ENCODE measurements at regions not wholly inside any gene's neighbourhood (a gene's known extent, or its start where the extent isn't known, plus 50 kb on each side); places are given as distances from the start of the nearest gene placed in this dataset.

DNA sequence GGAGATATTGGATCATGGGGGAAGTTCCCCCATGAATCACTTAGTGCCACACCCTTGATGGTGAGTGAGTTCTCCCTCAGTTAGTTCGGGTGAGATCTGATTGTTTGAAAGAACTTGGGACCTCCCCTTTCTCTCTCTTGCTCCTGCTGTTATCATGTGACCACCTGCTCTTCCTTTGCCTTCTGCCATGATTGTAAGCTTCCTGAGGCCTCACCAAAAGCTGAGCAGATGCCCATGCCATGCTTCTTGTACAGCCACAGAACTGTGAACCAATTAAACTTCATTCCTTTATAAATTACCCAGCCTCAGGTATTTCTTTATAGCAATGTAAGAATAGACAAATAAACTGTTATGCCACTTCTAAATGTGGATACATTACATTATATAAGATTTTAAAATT is 686.7 kb upstream of the MARCKS start:
- CTCF ChIA-PET, result no interaction called here
- POLR2A ChIA-PET, result no interaction called here

GRCh38 chr6:113171882-113172281 is 685.3 kb upstream of the MARCKS start:
- H3K36me3 ChIP-seq (ENCODE audit: control insufficient read depth in 1 of 2, insufficient read depth in 2 of 2, low read length in 2 of 2), result no peaks in the 10 kb centered on the region
- no peak for DNase-seq (ENCODE audit: low read depth, low spot score)
- no peak overlapping the region for H2AFZ ChIP-seq (ENCODE audit: low read depth, low read length, poor library complexity, severe bottlenecking)
- H3K9me3 ChIP-seq (ENCODE audit: control insufficient read depth in 1 of 2, insufficient read depth in 1 of 2, low read depth in 1 of 2, low read length in 2 of 2), result no peaks in the 10 kb centered on the region
- no peak overlapping the region for H3K9ac ChIP-seq (ENCODE audit: low read length)
- no peak for ATAC-seq
- no peaks in the 10 kb centered on the region for H3K9me2 ChIP-seq (ENCODE audit: insufficient read depth)
- H4K20me1 ChIP-seq (ENCODE audit: insufficient read depth), result no peaks in the 10 kb centered on the region
- ChIA-PET RAD21 (ENCODE audit: low non-redundant PET in 1 of 2, low total read pairs in 2 of 2, uncharacterized antibody in 2 of 2, unreplicated experiment in 2 of 2) (no interaction called here), CTCF (no interaction called here), POLR2A (no interaction called here)
- intact Hi-C loops (cut with micrococcal nuclease), result no loop called here
- no peak overlapping the region for H3K4me2 ChIP-seq (ENCODE audit: low read length)
- no peaks in the 10 kb centered on the region for H3K79me2 ChIP-seq (ENCODE audit: insufficient read depth, low read length)
- H3K27ac ChIP-seq (ENCODE audit: low read depth, low read length), result no peak overlapping the region
- H3K4me3 ChIP-seq (replicated peaks in 1 of 2; ENCODE audit: low read depth in 1 of 2, low read length in 2 of 2), result no peak overlapping the region
- no peaks in the 10 kb centered on the region for H3K4me1 ChIP-seq (ENCODE audit: control insufficient read depth in 1 of 2, insufficient read depth in 2 of 2, low read length in 2 of 2)
- H3K27me3 ChIP-seq (ENCODE audit: insufficient read depth, low read length), result no peaks in the 10 kb centered on the region
- BruUV-seq (replicated peaks), result no TSS peak
- TF ChIP-seq CEBPB (IDR thresholded peaks at IDR 0.05; ENCODE audit: low read depth) (no peak), POLR2A (IDR thresholded peaks at IDR 0.05; ENCODE audit: borderline replicate concordance, extremely low read depth, insufficient read depth, insufficient read length) (no peak), TCF7L2 (IDR thresholded peaks at IDR 0.05; ENCODE audit: borderline replicate concordance, extremely low read depth, insufficient read depth, insufficient read length) (no peak), ZBTB33 (IDR thresholded peaks at IDR 0.05; ENCODE audit: extremely low read depth, insufficient replicate concordance, low read length) (no peak), SIN3A (IDR thresholded peaks at IDR 0.05; ENCODE audit: low read depth) (no peak), YY1 (IDR thresholded peaks at IDR 0.05; ENCODE audit: extremely low read depth, insufficient replicate concordance, low read depth, low read length) (no peak), ATF3 (IDR thresholded peaks at IDR 0.05) (no peak), ZFX (IDR thresholded peaks at IDR 0.05) (no peak), EZH2phosphoT487 (IDR thresholded peaks at IDR 0.05; ENCODE audit: borderline replicate concordance) (no peak), EGR1 (IDR thresholded peaks at IDR 0.05; ENCODE audit: low read depth) (no peak), MAX (IDR thresholded peaks at IDR 0.05) (no peak), RAD21 (IDR thresholded peaks at IDR 0.05; ENCODE audit: low read depth) (no peak), CBX3 (IDR thresholded peaks at IDR 0.05; ENCODE audit: low read depth) (no peak)

More for the DNA sequence above, 686.7 kb upstream of the MARCKS start:
- Histone ChIP-seq H3K27me3 (ENCODE audit: insufficient read depth, low read length) (no peaks in the 10 kb centered on the region), H3K9ac (ENCODE audit: low read length) (no peak overlapping the region), H3K9me3 (ENCODE audit: control insufficient read depth in 1 of 2, insufficient read depth in 1 of 2, low read depth in 1 of 2, low read length in 2 of 2) (no peaks in the 10 kb centered on the region), H3K4me2 (ENCODE audit: low read length) (no peak overlapping the region), H3K36me3 (ENCODE audit: control insufficient read depth in 1 of 2, insufficient read depth in 2 of 2, low read length in 2 of 2) (no peaks in the 10 kb centered on the region), H3K9me2 (ENCODE audit: insufficient read depth) (no peaks in the 10 kb centered on the region), H3K4me1 (ENCODE audit: control insufficient read depth in 1 of 2, insufficient read depth in 2 of 2, low read length in 2 of 2) (no peaks in the 10 kb centered on the region), H3K27ac (ENCODE audit: low read depth, low read length) (no peak overlapping the region), H3K79me2 (ENCODE audit: insufficient read depth, low read length) (no peaks in the 10 kb centered on the region), H2AFZ (ENCODE audit: low read depth, low read length, poor library complexity, severe bottlenecking) (no peak overlapping the region), H4K20me1 (ENCODE audit: insufficient read depth) (no peaks in the 10 kb centered on the region), H3K4me3 (replicated peaks in 1 of 2; ENCODE audit: low read depth in 1 of 2, low read length in 2 of 2) (no peak overlapping the region)
- no peak for ATAC-seq
- TF ChIP-seq YY1 (IDR thresholded peaks at IDR 0.05; ENCODE audit: extremely low read depth, insufficient replicate concordance, low read depth, low read length) (no peak), ZBTB33 (IDR thresholded peaks at IDR 0.05; ENCODE audit: extremely low read depth, insufficient replicate concordance, low read length) (no peak), ZFX (IDR thresholded peaks at IDR 0.05) (no peak), FOSL1 (IDR thresholded peaks at IDR 0.05; ENCODE audit: low read depth) (no peak), EGR1 (IDR thresholded peaks at IDR 0.05; ENCODE audit: low read depth) (no peak), SRF (IDR thresholded peaks at IDR 0.05; ENCODE audit: low read depth) (no peak)
- RAD21 ChIA-PET (ENCODE audit: low non-redundant PET in 1 of 2, low total read pairs in 2 of 2, uncharacterized antibody in 2 of 2, unreplicated experiment in 2 of 2), result no interaction called here
- BruUV-seq (replicated peaks), result no TSS peak
- intact Hi-C loops (cut with micrococcal nuclease), result no loop called here
- no peak for DNase-seq (ENCODE audit: low read depth, low spot score)
